Stimulated activated CD8-positive, alpha-beta memory T cell treated with anti-CD3 and anti-CD28 coated beads, Interleukin-12 subunit alpha, Interleukin-12 subunit beta, amount 100 ng/mL, for 24 hours (primary cell): ENCODE measurements at regions not wholly inside any gene's neighbourhood (a gene's known extent, or its start where the extent isn't known, plus 50 kb on each side); places are given as distances from the start of the nearest gene placed in this dataset.

Experiments
- DNase-seq: peaks from one replicate; pipeline ENCODE4 v3.0.0-alpha.2; 2020; ENCODE audit errors: extremely low read depth

DNA sequence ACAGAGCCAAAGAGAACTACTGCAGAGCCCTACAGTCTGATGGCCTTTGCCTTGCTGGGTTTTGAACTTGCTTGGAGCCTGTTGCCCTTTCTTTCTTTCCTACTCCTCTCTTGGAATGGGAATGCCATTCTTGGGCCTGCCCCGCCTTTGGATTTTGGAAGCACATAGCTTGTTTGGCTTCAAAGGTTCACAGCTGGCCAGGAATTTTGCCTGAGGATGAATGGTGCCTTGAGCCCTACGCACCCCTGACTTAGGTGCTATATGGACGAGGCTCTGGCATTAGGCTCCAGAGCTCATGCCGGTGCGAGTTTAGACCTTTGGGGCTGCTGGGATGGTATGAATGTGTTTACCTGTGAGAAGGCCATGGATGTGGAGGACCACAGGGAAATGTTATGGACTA lies 663.3 kb upstream of the HS6ST1 start:
- DNase-seq, result no peak

- DNase-seq, result no peak
These were observed 664.0 kb upstream of the HS6ST1 start for GRCh38 chr2:128982670-128983069.

- DNase-seq, result no peak
These were observed 664.4 kb upstream of the HS6ST1 start for GRCh38 chr2:128983094-128983493.

GRCh38 chr2:128984081-128984480 lies 665.4 kb upstream of the HS6ST1 start:
- DNase-seq, result no peak

DNA sequence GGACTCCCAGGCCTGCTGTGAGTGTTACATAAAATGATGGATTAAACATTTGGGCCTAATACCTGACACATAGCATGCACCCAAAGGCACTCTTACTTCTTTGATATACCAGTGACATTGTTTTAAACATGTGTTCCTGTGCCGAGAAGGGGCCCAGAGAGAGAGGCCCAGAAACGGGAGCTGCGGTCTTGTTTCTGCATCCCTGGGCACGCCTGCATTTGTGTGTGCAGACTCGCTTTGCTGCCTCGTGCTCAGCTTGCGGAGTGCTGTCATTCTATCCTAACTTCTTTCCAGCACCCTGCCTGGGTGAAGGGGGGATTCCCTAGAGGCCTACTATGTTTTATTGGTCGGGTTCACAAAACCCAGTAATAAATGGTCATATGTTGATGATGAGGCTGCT lies 666.2 kb upstream of the HS6ST1 start:
- DNase-seq, result no peak

DNA sequence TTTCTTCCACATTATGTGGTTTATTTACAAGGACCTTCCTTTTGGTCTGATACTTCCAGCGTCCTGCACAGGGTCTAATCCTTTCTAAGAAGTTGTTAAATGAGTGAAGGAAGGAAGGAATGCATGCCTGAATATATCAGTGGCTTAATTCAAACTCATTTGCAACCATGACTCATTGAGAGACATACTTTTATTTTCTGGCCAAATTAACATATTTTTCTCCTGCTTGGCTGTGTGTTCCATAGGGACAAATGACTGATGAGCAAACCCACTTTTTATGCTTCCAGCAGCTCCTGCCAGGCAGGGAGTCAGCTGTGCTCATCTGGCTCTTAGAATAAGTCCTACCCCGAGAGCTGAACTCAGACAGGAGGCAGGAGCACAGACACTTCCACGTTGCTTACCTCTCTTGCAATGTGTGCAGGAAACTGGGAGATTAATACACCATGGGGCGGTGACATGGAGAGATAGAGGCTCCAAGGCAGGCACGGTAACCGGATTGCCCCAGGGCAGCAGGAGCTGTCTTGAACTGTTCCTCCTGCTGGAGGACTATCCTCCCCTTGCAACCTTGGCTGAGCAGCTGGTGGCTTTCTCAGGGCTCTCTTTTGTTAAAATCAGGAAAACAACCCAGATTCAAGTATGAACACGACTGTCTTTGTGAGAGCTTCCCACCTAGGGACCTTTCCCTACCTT lies 667.5 kb upstream of the HS6ST1 start:
- no peak for DNase-seq

DNA sequence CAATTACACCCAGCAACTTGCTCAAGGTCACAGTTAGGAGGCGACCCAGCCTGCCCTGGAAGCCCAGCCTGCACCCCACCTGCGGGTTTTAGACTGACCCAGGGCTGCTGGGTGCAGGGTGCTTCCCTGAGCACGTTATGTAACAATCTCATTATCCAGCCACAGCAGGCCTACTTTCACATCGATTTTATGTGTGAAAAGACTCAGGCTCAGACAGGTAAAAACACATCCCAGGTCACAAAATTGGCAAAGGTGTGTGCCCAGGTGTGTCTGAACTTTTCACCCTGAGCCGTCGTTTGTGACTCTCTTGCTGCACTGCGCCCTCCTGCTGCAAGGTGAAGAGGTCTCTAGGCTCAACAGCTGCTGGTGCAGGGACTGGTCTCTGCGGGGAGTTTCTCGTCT lies 668.2 kb upstream of the HS6ST1 start:
- DNase-seq, result no peak

DNA sequence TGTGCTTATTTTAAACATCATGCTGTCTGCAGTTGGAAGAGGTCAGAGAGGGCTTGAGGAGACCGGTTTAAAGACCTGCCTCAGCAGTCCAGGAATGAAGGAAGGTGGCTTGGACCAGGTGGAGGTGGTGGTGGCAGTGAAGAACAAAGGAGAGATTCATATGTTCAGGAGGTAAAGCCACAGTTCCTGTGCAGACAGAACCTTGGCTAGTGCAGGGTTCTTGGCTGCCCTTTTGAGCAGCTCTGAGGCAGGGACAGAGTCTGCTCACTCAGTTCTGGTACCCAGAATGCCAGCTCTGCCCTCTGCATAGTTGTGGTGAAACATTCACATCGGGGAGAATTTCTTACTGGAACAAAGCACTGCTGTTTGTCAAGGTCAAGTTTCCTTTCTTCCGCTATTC lies 669.7 kb upstream of the HS6ST1 start:
- DNase-seq, result no peak

GRCh38 chr2:128988967-128989366 lies 670.3 kb upstream of the HS6ST1 start:
- no peak for DNase-seq

GRCh38 chr2:128995086-128995485 lies 676.4 kb upstream of the HS6ST1 start:
- no peak for DNase-seq

GRCh38 chr2:128996078-128996477 lies 677.4 kb upstream of the HS6ST1 start:
- no peak for DNase-seq

GRCh38 chr2:128997166-128997866 lies 678.6 kb upstream of the HS6ST1 start:
- DNase-seq, result no peak

GRCh38 chr2:129001926-129002325 lies 683.3 kb upstream of the HS6ST1 start:
- DNase-seq, result no peak

GRCh38 chr2:129002751-129003150 lies 684.1 kb upstream of the HS6ST1 start:
- DNase-seq, result no peak

DNA sequence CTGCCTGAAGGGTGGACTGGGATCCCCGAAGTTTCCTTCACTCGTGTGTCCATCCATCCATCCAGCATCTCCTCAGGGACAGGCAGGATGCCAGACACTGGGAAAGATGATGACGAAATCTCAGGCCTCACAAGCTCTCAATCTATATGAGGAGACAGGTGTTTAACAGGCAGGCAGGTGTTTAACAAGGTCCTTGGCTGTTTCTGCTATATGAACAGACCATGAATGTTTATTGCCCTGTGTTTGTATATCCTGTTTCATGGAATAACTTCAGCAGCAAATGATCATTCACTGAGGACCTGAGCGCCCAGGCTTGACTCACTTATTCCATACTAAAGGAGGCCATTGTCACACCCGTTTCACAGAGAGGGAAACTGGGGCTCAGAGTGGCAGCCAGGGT lies 685.8 kb upstream of the HS6ST1 start:
- DNase-seq, result no peak

DNA sequence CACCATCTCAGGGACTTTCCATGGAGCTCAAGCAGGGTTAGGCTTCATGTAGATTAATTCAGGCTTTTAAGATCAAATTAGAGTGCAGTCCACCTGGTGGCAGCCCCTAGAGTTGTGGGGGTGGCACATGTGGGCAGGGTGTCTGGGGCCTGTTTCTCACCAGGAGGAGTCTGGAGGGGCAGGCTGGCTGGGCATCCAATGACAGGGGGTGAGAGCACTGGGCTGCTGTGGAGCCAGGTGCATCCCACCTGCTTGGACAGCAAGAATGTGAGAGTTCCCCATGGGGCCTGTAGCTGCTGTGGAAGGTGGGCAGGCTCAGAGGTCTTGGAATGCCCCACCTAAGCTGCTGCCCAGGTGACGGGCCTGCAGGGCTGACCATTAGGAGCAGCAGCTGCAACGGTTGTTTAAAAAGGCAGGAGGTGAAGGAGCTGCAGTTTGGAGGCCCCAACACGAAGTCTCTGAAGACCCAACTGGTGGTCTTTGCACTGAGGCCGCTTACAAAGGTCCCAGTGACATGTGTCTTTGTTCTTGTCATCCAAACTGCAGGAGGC lies 686.3 kb upstream of the HS6ST1 start:
- no peak for DNase-seq

DNA sequence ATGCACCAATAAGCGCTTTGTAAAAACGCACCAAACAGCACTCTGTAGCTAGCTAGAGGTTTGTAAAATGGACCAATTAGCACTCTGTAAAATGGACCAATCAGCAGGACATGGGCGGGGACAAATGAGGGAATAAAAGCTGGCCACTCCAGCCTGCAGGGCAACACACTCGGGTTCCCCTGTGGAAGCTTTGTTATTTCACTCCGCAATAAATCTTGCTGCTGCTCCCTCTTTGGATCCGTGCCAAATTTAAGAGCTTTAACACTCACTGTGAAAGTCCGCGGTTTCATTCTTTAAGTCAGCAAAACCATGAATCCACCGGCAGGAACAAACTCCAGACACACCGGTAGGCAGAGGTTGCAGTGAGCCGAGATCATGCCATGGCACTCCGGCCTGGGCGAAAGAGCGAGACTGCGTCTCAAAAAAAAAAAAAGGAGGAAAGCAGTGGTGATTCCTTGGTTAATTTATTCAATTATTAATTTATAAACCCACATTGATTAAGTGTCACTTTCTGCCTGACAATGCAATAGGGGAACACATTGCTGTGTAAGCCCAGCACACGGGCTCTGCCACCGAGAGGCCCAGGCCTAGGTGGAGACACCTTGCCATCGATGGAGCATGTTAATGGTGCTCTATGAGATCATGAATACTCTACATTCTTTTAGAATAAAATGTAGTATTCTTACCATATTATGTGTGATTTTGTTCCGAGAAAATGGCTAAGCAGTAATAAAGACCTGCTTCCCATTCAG lies 687.6 kb upstream of the HS6ST1 start:
- no peak for DNase-seq

DNA sequence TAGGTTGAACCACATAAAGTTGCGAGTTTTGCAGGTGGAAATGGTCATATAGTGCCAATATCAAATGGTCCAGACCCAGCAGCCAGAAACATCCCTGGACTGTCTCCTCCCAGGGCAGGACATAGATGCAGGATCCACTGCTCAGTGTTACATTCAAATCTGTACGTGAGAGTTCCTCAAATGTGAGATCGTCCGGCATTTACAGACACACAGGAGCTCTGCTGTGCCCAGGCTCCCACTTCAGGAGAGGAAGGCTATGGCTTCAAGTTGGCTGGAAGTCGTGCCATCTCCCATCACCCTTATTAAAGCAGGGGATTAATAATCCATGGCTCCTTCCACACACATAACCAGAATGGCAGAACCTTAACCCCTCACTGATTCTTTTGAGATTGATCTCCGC lies 688.2 kb upstream of the HS6ST1 start:
- DNase-seq, result no peak

DNA sequence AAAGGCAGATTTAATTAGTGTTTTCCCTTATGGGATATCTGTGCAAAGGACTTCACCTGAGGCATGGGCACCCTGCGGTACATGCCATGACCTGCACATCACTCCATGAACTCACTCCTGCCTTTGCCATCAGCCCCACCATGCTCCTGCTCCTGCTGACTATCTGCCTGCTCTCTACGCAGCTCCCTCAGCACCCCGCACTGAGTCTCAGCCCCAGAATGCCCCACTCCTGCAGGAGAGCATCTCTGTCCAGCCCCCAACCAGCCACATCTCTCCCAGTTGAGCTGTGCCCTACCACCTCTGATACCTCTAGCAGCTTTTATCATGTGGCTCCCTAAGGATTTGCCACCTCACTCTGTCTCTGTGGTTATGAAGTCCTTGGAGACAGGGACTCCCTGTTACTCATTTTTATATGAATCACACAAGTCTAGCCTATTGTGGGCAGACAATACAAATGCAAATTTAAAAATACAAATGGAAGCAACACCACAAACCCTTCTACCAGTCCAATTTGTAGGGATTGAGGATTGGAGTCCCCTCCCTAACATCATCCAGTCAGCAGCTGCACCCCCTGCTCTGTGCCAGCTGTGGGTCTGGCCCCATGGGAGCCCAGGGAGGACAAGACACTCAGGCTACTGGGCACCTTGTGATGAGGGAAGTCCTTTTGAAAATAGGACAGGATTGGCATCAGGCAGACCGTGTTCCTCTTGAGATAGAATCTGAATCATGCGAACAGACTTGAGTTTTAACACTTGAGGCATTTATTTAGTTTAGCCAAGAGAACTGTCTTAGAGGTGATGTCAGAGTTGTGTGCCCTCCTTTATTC lies 689.6 kb upstream of the HS6ST1 start:
- DNase-seq, result no peak

- no peak for DNase-seq
These were observed 690.4 kb upstream of the HS6ST1 start for GRCh38 chr2:129008881-129009554.

- no peak for DNase-seq
These were observed 691.0 kb upstream of the HS6ST1 start for GRCh38 chr2:129009555-129010146.
